GM21786 (cell line): ENCODE measurements at regions not wholly inside any gene's neighbourhood (a gene's known extent, or its start where the extent isn't known, plus 50 kb on each side); places are given as distances from the start of the nearest gene placed in this dataset.
"Not testable (repeated sequence)": the region's sequence is repeated elsewhere in the genome, so short reads cannot be mapped to it uniquely, and the experiment has no call there.

Experiments
- ATAC-seq: cut with Tn5 transposase; IDR thresholded peaks from one replicate; pipeline ENCODE4 v1.9.1; 2021; ENCODE audit not compliant: unreplicated experiment

DNA sequence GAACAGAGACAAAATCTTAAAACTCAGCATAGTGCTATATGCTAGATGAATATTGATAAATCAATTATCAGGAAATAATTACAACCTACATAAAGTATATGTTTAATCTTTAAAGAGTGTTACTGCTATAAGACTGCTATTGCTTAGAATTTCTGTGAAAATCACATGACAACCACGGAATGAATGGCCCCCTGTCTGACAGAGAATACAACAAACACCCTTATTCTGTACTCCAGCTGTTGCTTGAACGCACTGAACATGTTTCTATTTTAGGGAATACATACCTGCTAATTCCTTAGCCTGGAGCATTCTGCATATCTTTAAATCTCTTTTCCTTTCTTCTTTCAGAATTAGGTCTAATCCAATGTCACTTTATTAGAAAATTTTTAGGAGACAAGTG lies 452.4 kb upstream of the PHF14 start:
- ATAC-seq = no peak

DNA sequence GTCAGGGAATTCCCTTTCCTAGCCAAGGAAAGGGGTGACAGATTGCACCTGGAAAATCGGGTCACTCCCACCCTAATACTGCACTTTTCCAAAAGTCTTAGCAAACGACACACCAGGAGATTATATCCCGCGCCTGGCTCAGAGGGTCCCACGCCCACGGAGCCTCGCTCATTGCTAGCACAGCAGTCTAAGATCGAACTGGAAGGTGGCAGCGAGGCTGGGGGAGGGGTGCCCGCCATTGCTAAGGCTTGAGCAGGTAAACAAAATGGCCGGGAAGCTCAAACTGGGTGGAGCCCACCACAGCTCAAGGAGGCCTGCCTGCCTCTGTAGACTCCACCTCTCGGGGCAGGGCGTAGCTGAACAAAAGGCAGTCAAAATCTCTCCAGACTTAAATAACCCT lies 440.2 kb upstream of the PHF14 start:
- ATAC-seq = not testable (repeated sequence)

DNA sequence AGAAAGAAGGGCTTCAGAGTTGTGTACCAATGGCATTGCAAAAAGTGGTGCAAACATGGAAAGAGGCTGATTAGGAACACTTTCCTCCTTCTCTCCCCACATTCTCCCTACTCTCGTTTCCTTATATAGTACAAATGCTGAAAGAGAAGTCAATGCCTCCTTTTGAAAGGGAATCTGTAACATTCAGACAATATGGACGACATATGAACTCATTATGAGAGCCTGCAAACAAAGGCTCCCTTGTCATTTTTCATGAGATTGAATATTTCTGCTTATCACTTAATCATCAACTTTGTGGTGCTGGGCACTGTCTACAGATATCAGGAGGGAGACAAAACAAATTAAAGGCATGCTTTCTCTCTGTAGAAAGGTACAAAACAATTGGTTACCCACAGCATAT lies 437.1 kb upstream of the PHF14 start:
- no peak for ATAC-seq

DNA sequence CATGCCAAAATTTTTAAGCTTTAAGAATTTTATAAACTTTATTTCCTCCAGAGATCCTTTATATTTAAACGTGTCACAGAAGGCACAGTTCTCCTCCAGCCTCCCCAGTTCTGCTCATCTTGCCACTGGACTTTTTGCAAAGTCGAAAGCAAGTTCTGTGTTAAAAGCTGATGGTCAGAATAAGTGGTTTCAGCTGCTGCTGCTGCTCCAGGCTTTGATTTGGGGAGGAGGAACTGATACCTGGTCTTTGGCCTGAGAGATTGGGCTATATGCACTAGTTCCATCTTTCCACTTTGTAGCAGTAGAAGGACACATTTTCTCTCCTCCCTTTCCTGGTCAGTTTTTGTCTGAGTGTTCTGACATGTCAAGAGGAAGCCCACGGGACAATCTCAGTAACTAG lies 435.9 kb upstream of the PHF14 start:
- no peak for ATAC-seq

DNA sequence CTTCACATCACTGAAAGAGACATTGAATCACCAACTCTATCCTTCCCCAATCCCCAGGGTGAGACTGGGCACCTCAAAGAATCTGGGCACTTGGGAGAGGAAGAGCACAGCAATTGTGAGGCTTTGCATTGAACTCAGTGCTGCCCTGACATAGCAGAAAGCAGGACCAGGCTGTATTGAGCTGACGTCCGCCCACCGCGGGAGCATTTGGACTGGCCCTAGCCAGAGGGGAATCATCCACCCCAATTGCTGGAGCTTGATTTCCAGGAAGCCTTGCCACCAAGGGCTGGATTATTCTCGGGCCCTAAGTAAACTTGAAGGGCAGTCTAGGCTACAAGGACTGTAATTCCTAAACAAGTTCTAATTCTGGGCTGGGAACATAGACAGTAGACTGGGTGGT lies 416.3 kb upstream of the PHF14 start:
- no peak for ATAC-seq

DNA sequence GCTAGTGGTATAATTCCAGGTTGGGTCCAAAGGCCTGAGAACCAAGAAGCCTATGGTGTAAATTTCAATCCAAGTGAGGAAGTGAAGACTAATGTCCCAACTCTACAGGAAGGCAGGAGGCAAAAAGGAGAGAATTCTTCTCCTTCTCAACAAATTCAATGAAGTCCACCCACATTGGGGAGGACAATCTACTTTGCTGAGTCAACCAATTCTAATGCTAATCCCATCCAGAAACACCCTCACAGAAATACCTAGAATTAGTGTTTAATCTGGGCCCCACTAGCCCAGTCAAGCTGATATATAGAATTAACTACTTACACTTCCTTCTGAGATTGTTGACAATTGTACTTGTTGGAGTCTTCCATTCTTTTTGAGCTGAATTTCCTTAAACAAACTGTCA lies 413.2 kb upstream of the PHF14 start:
- no peak for ATAC-seq

DNA sequence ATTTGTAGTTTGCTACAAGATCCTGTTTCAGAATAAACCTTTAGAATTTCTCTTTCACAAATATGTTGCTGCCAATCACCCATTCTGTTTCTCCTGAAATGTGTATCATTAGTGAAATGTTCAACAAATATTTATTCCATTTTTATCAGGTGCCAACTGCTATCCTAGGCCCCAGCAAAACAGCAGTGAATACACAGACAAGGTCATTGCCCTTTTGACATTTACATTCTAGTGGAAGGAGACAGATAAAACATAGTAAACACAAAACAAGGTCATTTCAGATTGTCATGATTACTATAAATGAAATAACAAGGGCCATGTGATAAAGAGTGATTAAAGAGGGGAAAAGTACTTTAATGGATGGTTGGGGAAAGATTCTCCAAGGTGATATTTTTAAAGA lies 404.8 kb upstream of the PHF14 start:
- no peak for ATAC-seq

DNA sequence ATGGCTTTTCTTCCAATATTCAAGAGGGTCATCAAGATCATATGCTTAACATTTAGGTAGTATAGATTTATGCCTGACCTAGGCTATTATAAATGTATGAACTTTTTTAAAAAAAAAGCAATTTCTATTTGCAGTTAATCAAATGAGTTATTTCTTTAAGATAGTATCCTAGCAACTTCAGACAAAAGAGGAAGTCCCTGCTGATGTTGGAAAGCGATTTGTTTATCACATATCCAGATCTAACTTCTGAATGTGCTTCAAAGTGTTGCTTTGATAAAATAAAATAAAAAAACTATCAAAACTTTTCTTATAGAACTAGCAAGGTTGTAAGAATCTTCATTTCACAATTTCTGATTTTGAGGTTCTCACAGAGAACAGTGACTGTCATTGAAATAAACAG lies 401.9 kb upstream of the PHF14 start:
- ATAC-seq = no peak

DNA sequence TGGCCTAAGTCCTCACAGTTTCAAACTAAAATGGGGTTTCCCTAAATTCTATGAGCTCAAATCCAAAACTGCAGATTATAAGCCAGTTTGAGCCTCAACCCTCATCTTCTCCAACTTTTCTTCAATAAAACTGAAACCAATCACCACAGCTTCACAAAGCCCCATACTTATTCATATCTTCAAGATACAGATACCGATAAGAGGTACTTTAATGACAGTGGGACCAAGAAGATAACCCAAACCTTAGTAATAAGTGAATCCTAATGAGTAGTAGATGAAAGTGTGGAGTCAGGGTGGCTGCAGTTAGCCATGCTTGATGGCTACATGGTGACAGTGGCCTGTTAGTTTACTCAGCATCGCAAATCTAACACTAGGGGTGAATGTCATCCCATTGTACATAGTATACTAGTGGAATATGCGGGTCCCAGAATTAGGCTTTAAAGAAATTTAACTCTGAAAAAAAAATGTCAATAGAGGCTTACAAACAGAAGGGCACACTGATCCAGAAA lies 395.8 kb upstream of the PHF14 start:
- no peak for ATAC-seq

DNA sequence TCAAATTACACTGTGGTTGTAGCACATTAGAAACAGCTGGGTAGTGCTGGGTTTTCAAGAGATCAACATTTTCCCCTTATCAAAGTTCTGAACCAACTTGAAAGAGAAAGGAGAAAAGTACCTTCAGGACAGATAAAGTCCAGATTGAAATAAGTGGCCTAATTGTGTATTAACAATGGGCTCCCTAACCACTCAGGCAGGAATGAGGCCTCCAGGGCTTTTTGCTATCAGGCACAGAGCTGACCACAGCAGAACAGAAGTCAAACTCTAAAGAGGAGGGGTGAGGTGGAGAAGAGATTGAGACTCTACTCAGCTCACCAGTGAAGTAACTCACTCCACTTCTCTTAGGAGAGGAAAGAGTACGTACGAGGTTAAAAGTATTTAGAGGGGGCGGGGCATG lies 394.1 kb upstream of the PHF14 start:
- ATAC-seq = no peak

DNA sequence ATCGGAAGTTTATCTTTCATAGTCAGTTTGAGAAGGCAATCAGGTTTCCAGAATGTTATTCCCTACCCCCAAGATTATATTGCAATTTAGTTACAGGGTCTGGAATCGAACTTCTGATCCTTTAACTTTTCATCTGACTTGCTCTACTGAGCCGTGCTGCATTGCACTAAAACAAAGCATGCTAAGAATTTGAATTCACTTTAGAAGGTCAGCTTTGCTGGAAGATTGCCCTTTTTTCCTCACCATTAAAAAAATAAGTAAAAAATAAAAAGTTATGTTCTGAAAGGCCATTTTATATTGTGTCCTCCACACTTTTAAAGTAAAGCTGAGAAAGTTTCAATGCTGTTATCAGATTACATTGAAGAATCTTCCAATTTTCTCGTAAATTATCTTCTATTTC lies 388.8 kb upstream of the PHF14 start:
- no peak for ATAC-seq

DNA sequence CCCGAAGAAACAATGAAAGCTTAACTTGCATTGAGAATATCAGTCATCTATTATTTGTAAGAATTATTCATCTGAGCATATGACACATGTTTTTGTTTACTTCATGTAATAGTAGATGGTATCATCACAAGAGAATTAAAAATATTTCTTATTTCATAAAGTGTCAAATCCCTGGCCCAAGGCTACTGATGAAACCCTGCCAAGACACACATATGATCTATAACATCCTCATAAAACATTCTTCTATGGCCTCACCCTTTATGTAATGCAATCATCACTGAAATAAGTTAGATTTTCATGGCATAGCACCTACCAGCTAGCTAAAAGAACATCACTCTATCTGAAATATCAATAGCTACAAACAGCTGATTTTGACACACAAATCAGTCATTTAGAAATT lies 385.6 kb upstream of the PHF14 start:
- no peak for ATAC-seq

DNA sequence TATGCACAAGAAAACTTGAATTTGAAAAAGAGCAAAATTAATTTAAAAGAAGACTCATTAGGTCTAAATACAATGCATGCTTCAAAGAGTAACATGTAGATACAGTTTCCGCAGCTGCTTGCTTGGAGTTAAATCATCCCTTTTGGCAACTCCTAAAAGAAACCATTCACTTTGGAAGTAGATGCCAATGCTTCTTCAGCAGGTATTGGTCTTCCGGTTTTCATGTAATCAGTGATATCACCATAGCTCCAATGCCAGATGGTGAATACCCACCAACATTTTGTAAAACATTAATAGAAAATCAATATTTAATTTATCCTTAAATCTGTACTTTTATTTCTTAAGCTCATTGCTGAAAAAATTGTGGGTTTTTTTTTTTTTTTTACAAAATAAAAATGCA lies 381.1 kb upstream of the PHF14 start:
- ATAC-seq = no peak

DNA sequence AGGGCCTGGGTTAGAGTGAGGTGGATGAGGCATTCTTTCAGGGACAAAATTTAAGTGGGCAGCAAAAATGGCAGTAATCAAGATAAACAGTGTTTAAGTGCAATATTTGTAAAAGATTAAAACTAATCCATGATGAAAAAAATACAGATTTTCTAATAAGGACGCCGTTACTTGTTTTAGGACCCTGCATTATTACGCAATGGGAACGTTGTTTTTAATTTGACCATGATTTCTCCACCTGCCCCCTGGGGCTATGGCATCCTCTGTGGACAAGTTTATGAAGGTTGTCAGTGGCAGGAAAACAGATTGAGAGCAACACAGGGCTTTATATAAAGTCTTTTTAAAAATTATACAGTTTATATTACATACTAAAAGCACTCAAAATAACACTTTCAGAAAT lies 380.6 kb upstream of the PHF14 start:
- ATAC-seq = no peak

DNA sequence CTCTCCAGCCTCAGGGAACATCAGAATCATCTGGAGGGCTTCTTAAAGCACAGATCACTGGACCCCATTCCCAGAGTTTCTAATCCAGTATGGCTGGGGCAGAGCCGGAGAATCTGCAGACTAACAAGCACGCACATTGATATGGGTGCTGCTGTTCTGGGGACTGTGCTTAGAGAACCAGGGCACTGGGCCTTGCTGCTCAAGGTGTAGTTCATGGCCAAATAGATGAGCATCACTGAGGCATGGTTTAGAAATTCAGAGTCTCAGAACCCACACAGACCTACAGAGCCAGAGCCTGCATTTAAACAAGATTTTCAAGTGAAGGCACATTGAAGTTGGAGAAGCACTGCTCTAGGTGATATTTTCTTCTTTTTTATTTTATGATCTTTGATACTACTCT lies 376.8 kb upstream of the PHF14 start:
- ATAC-seq = no peak

DNA sequence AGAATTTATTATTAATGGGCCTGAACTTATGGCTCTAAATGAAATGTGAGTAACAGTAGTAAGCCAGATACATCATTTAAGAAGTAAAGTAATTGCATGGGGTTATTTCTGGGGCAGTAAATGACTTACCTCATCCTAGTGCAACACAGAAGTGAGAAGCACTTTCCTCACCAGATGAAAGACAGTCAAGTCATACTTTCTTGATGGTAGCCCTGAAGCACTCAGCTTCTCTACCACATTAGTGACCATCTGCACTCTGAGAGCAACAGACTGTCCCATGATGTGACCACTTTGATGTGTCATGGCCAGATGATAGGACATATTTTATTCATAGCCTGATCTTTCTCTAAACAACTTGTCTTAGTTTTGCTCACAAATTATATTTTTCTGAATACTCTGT lies 369.5 kb upstream of the PHF14 start:
- no peak for ATAC-seq

DNA sequence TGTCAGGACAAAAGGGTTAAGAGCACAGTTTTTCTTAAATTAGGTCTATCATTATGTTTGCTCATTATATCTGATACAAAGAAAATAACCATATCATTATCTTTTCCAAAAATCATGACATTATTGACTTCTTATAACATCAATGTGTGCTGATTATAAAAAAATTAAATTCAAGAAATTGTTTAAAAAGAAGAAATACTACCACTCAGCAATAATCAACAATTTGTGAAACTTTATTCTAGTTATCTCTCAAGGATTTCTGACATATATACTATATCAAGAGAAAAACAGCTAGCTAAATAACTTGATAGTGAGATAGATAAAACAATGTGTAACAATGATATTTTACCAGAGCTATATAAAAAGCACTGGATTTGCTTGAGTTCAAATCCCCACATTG lies 360.7 kb upstream of the PHF14 start:
- no peak for ATAC-seq

DNA sequence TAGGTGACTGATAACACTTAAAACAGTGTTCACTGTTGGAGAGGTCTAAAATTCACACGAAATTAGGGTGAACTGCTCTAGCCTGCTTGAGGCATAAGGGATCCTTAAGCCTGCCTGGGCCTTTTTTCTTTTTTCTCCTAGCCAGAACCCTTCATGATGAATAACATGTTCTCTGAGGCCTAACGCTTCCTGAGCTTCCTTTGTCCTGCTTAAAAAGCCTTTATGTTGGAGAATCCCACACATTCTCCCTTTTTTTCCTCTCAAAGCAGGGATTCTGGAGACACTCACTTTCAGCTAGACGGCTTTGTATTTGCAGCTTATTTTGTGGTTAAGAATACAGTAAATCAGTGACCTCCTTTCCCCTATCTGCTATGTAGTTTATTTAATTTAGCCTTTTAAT lies 354.7 kb upstream of the PHF14 start:
- no peak for ATAC-seq

DNA sequence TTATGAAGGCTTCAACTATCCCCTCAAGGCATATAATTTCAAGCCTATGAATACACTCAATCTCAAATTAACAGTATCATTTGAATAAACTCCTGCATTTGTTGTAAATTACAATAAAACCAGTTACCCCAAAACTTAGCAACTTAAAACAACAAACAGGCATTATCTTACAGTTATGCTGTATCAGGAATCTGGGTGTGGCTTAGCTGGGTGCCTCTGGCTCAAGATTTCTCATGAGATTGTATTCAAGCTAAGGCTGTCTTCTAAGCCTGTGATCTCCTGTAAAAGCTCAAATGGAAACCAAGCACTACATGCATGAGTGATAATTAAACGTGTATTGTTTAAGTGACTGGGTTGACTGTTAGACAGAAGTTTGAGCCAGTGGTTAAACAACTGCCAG lies 341.0 kb upstream of the PHF14 start:
- no peak for ATAC-seq

DNA sequence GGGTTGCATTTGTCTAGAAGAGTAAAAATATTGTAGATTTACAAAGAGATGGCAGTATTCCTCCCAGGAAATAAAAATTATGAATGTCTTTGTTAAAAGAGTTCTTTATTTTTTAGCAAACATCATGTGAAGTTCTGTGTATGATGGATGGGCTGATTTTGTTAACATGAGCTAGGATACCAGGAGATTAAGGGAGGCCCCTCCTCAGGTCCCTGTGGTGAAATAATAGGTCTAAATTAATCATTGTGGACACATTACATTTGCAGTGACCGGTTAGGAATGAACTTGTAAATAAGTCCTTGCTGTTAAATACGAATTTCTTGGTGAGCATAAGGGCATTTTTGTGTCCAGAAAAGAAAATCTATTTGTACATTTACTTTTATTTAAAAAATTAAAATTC lies 339.4 kb upstream of the PHF14 start:
- no peak for ATAC-seq

DNA sequence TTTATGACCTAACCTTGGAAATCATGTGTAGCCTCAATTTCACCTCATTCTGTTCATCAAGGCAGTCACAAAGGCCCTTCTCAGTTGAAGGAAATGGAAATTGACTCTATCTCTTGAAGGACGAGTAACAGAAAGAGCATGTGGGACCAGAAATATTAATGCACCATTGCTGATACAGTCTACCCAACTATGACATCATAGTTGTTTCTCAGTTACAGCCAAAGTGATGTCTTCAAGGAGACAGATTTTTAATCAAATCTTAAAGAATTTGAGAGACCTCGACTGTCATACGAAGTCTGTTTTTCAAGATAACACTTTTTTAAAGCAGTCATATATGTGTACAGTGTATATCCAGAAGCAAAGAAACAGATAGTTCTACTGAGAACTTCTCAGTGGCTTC lies 335.7 kb upstream of the PHF14 start:
- no peak for ATAC-seq

DNA sequence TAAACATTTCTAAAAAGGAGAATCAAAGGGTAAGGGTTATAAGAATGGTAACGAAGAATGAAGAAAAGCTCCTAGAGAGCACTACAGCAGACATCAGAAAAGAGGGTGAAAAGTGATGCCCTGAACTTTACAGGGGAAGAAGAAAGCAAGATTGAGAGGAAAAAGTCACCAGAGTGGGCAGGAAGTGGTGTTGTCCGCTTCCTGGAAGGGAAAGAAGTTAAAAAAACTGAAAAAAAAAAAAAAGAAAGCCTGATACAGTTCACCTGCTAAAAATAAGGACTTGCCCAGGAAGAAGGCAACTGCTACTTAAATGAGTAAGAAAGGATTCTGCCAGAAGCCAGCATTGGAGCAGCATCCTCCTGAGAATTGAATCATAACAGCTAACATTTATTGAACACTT lies 330.1 kb upstream of the PHF14 start:
- no peak for ATAC-seq

DNA sequence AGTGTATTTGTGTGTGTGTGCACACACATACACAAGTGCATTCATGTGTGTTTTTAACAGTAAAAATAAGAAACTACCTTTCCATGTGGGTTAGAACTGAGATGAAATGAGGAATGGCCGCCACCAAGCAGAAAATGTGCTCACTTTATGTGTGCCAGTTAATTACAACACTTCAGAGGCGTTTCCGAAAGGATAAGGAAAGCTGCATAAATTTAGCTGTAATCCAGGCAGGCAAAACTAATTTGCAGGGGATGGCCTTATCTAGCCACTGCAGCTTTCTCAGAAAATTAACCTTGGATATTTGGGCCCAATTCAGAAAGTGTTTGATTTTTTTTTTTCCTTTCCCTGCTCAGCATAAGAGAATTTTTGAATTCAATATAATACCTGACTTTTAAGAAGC lies 328.8 kb upstream of the PHF14 start:
- ATAC-seq = no peak

DNA sequence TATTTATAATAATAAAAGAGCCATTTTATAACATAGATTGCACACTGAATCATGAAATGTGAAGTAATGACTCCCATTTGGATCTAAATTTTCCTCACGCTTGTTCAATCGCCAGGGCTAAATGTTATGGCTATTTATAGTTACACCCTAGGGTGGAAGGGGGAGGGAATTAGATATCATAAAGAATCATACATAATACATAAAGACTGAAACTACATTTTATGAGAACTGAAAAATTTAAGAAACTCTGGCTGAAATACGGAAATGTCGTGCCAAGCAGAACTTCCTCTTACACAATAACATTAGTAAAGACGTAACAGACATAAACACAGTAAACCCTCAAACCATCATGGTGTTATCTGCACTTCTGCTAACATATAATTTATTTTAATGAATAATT lies 327.5 kb upstream of the PHF14 start:
- ATAC-seq = no peak
